GM12872 (cell line): ENCODE measurements at regions not wholly inside any gene's neighbourhood (a gene's known extent, or its start where the extent isn't known, plus 50 kb on each side); places are given as distances from the start of the nearest gene placed in this dataset.

Experiments
- CTCF ChIP-seq: IDR thresholded peaks from 3 replicates; pipeline ENCODE4 v1.5.1; 2011; ENCODE audit warnings: low read depth, mild to moderate bottlenecking, low read length, moderate library complexity; ENCODE audit not compliant: insufficient read depth

GRCh38 chr5:41638685-41639084, 128.3 kb upstream of the PLCXD3 start:
- TF ChIP-seq CTCF = no peak

- TF ChIP-seq CTCF = 0 out of 3 replicates have a peak, but pooled peaks have one; percentile 6
Measured at GRCh38 chr5:41637869-41638268, 127.5 kb upstream of the PLCXD3 start.

GRCh38 chr5:41637424-41637823, 127.0 kb upstream of the PLCXD3 start:
- TF ChIP-seq CTCF = no peak

GRCh38 chr5:41636605-41637004, 126.2 kb upstream of the PLCXD3 start:
- TF ChIP-seq CTCF = peak; percentile 54

GRCh38 chr5:41629897-41630296, 119.5 kb upstream of the PLCXD3 start:
- TF ChIP-seq CTCF = no peak

GRCh38 chr5:41625571-41625970, 115.2 kb upstream of the PLCXD3 start:
- no peak for TF ChIP-seq CTCF

GRCh38 chr5:41621420-41621819, 111.0 kb upstream of the PLCXD3 start:
- no peak for TF ChIP-seq CTCF
